Keratinocyte (primary cell): ENCODE measurements at regions not wholly inside any gene's neighbourhood (a gene's known extent, or its start where the extent isn't known, plus 50 kb on each side); places are given as distances from the start of the nearest gene placed in this dataset.

Experiments used
- DNase-seq: peaks from one replicate; pipeline ENCODE4 v3.0.0-alpha.2; 2011; ENCODE audit warnings: low read depth, missing footprints, low spot score
- FAIRE-seq: peaks from 2 replicates; lab custom pipeline; 2011; peaks lifted over from hg19 to GRCh38; lab: Jason Lieb, UNC
- H2AFZ ChIP-seq: 2 replicates; pipeline ENCODE4 v1.6.0; 2012; ENCODE audit warnings: low read length, control low read depth, inconsistent platforms; ENCODE audit not compliant: control insufficient read depth
- H3K27ac ChIP-seq: 2 replicates; pipeline ENCODE4 v1.5.1; 2011; ENCODE audit warnings: low read length; ENCODE audit not compliant: control insufficient read depth, insufficient read depth
- H3K27me3 ChIP-seq: 3 replicates; pipeline ENCODE4 v1.6.0; 2011; ENCODE audit warnings: low read length; ENCODE audit not compliant: control insufficient read depth, insufficient read depth; ENCODE audit errors: extremely low read depth
- H3K36me3 ChIP-seq, 2 experiments: 2 replicates in 1 of 2; 3 replicates in 1 of 2; pipeline ENCODE4 v1.5.1; 2011; ENCODE audit warnings: low read length in 2 of 2, mild to moderate bottlenecking in 1 of 2; ENCODE audit not compliant: control insufficient read depth in 2 of 2, insufficient read depth in 2 of 2; ENCODE audit errors: extremely low read depth in 1 of 2
- H3K4me1 ChIP-seq: 3 replicates; pipeline ENCODE4 v1.5.1; 2011; ENCODE audit warnings: low read length; ENCODE audit not compliant: control insufficient read depth, insufficient read depth; ENCODE audit errors: extremely low read depth
- H3K4me2 ChIP-seq: 3 replicates; pipeline ENCODE4 v1.6.0; 2011; ENCODE audit warnings: low read depth, low read length; ENCODE audit not compliant: control insufficient read depth, insufficient read depth; ENCODE audit errors: extremely low read depth
- H3K4me3 ChIP-seq, 3 experiments: fragments of 200-600 bp in 1 of 3; sonication (generic) in 1 of 3; 2 replicates in 2 of 3; 3 replicates in 1 of 3; pipeline ENCODE4 v1.5.1; 2011 to 2016; ENCODE audit warnings: low read length in 3 of 3, mild to moderate bottlenecking in 3 of 3, control low read depth in 2 of 3, inconsistent platforms in 1 of 3, low read depth in 1 of 3, mixed read lengths in 1 of 3, mixed run types in 1 of 3, moderate library complexity in 1 of 3; ENCODE audit not compliant: control insufficient read depth in 2 of 3, insufficient read depth in 2 of 3; ENCODE audit errors: extremely low read depth in 1 of 3
- H3K79me2 ChIP-seq: 2 replicates; pipeline ENCODE4 v1.6.0; 2012; ENCODE audit warnings: low read length; ENCODE audit not compliant: control insufficient read depth, insufficient read depth
- H3K9ac ChIP-seq: 3 replicates; pipeline ENCODE4 v1.6.0; 2011; ENCODE audit warnings: low read length; ENCODE audit not compliant: control insufficient read depth, insufficient read depth; ENCODE audit errors: extremely low read depth
- H3K9me1 ChIP-seq: 3 replicates; pipeline ENCODE4 v1.6.0; 2011; ENCODE audit warnings: low read length; ENCODE audit not compliant: control insufficient read depth, insufficient read depth; ENCODE audit errors: extremely low read depth
- H3K9me3 ChIP-seq: 2 replicates; pipeline ENCODE4 v1.5.1; 2012; ENCODE audit warnings: low read depth, low read length; ENCODE audit not compliant: control insufficient read depth
- H4K20me1 ChIP-seq: 3 replicates; pipeline ENCODE4 v1.6.0; 2011; ENCODE audit warnings: low read length; ENCODE audit not compliant: control insufficient read depth, insufficient read depth; ENCODE audit errors: extremely low read depth
- EZH2 ChIP-seq: IDR thresholded peaks from one replicate; pipeline ENCODE4 v1.6.1; 2012; ENCODE audit warnings: inconsistent platforms, mild to moderate bottlenecking, low read length, moderate library complexity
- dilution Hi-C: fragments of 300-500 bp; cut with MboI; formaldehyde crosslinking; loops from one replicate; pipeline ENCODE4 v1.7.0; 2020; ENCODE audit warnings: low sequenced_read_pairs; ENCODE audit not compliant: extremely low pct_ligation_motif_present
- TF ChIP-seq, protein P1 (sequence below), 3 experiments: IDR thresholded peaks in 1 of 3; conservative IDR thresholded peaks in 1 of 3; optimal IDR thresholded peaks in 1 of 3; 2 replicates in 2 of 3; 3 replicates in 1 of 3; pipeline versions ENCODE3 to v1.5.1; 2011; ENCODE audit warnings: low read length in 3 of 3, mild to moderate bottlenecking in 3 of 3, moderate library complexity in 2 of 3, control low read depth in 1 of 3, inconsistent platforms in 1 of 3; ENCODE audit not compliant: insufficient read depth in 2 of 3; ENCODE audit errors: extremely low read depth in 1 of 3

GRCh38 chr2:196466581-196466980 is 172.9 kb upstream of the CCDC150 start:
- Histone ChIP-seq H3K27ac (no peak overlapping the region), H3K9me3 (no peaks in the 10 kb centered on the region), H4K20me1 (no peaks in the 10 kb centered on the region), H3K4me1 (no peaks in the 10 kb centered on the region), H2AFZ (no peak overlapping the region), H3K79me2 (no peaks in the 10 kb centered on the region), H3K9ac (no peak overlapping the region), H3K4me2 (no peak overlapping the region), H3K9me1 (no peaks in the 10 kb centered on the region), H3K4me3 (no peak overlapping the region), H3K27me3 (no peaks in the 10 kb centered on the region), H3K36me3 (no peaks in the 10 kb centered on the region)
- no peak for DNase-seq
- FAIRE-seq, result no peak
- TF ChIP-seq, protein P1, sequence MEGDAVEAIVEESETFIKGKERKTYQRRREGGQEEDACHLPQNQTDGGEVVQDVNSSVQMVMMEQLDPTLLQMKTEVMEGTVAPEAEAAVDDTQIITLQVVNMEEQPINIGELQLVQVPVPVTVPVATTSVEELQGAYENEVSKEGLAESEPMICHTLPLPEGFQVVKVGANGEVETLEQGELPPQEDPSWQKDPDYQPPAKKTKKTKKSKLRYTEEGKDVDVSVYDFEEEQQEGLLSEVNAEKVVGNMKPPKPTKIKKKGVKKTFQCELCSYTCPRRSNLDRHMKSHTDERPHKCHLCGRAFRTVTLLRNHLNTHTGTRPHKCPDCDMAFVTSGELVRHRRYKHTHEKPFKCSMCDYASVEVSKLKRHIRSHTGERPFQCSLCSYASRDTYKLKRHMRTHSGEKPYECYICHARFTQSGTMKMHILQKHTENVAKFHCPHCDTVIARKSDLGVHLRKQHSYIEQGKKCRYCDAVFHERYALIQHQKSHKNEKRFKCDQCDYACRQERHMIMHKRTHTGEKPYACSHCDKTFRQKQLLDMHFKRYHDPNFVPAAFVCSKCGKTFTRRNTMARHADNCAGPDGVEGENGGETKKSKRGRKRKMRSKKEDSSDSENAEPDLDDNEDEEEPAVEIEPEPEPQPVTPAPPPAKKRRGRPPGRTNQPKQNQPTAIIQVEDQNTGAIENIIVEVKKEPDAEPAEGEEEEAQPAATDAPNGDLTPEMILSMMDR (optimal IDR thresholded peaks at IDR 0.05 in 1 of 3, IDR thresholded peaks at IDR 0.05 in 1 of 3, conservative IDR thresholded peaks at IDR 0.05 in 1 of 3; ENCODE audit: extremely low read depth in 1 of 3, insufficient read depth in 2 of 3, low read length in 3 of 3), result no peak
- TF ChIP-seq EZH2, result no peak
- dilution Hi-C loops, result no loop called here

GRCh38 chr2:196468394-196468793 is 171.1 kb upstream of the CCDC150 start:
- TF ChIP-seq, protein P1 (optimal IDR thresholded peaks at IDR 0.05 in 1 of 3, IDR thresholded peaks at IDR 0.05 in 1 of 3, conservative IDR thresholded peaks at IDR 0.05 in 1 of 3; ENCODE audit: extremely low read depth in 1 of 3, insufficient read depth in 2 of 3, low read length in 3 of 3), result no peak
- no peak for TF ChIP-seq EZH2
- Histone ChIP-seq H3K79me2 (no peaks in the 10 kb centered on the region), H3K27ac (no peak overlapping the region), H4K20me1 (no peaks in the 10 kb centered on the region), H3K9ac (no peak overlapping the region), H3K9me1 (no peaks in the 10 kb centered on the region), H3K4me1 (no peaks in the 10 kb centered on the region), H3K27me3 (no peaks in the 10 kb centered on the region), H3K9me3 (no peaks in the 10 kb centered on the region), H3K4me2 (no peak overlapping the region), H3K4me3 (no peak overlapping the region), H2AFZ (no peak overlapping the region), H3K36me3 (no peaks in the 10 kb centered on the region)
- DNase-seq (no peak), FAIRE-seq (no peak)
- dilution Hi-C loops, result no loop called here
